CD4-positive, alpha-beta T cell treated with Interleukin-4 for 1 hour (primary cell): ENCODE measurements at regions not wholly inside any gene's neighbourhood (a gene's known extent, or its start where the extent isn't known, plus 50 kb on each side); places are given as distances from the start of the nearest gene placed in this dataset.

Experiments used
- DNase-seq, 2 donors: peaks; one replicate each; pipeline ENCODE4 v3.0.0-alpha.2; 2020 to 2022

DNA sequence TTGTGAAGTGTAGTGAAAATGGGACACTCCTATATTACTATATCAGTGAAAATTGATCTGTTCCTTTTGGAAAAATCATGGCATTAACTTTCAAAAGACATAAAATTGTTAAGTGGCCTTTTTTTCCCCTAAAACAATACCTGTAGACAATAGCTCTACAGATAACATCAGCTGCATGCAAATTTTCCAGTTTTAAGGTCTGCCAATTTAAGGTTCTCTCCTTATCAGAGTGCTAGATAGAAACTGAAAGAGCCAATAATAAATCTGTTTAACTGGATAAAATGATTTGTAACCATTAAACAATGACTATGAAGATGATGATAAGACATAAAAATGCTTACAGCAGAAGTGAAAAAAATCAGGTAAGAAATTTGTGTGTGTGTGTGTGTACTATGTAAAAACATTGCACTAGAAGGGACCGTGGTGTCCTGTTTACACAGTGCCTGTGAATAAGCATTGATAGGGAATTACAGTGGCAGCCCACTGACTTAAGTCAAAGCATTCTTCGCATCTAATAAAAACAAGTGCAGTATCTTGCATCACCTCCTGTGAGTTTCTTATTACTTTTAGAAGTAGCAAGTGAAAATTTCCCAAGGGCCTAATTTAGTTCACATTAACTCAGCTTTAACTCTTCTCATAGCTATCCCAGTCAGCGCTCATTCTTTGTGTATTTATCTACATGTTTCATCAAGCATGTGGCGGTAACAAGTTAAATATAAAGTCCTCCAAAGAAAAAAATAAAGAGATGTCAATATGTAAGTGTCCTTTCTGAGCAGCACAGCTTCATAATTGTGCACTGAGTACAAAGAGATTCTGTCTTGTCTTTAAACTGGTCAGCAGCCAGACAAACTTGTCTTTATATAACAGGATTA lies 261.9 kb downstream of the ARL4A start:
- DNase-seq, result no peak

DNA sequence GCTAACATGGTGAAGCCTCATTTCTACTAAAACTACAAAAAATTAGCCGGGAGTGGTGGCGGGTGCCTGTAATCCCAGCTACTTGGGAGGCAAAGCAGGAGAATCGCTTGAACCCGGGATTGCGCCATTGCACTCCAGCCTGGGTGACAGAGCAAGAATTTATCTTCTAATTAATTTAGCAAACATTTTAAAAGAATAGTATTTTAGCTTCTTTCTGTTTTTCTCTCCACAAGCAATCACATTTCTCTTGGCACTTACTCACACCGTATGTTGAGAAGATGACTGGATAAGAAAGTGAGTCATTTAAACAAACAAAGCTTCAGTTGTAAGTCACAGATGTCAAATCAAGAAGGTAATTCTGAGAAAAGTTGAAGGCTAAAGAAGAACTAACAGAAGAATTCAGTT lies 264.0 kb downstream of the ARL4A start:
- no peak for DNase-seq

DNA sequence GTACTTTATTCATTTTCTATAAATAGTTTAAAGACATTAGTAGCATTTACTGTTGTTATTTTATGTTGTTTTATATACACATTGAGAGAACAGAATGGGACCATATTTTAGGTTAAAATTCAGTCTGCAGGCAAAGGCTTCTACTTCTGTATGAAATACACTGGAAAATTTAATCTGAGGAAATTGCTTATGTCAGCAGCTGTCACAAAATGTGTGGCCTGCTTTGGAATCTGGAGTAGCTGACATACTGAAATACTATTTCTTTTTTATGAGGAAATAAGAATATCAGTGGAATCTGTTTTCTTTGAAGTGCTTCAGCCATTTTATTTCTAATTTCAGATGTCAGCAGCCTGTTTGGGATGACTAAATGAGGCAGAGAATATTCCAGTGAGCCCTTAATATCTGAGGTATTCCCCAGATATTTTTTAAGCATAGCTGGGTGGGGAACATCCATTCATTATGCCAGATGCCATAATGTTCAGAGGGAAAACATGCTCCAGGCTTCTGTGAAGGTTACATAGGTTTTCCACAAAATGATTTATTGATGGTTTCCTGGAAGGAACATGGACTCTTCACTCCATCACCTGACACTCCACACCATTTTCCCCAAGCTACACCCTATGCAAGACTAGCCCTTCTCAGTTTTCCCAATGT lies 267.1 kb downstream of the ARL4A start:
- DNase-seq, result no peak

DNA sequence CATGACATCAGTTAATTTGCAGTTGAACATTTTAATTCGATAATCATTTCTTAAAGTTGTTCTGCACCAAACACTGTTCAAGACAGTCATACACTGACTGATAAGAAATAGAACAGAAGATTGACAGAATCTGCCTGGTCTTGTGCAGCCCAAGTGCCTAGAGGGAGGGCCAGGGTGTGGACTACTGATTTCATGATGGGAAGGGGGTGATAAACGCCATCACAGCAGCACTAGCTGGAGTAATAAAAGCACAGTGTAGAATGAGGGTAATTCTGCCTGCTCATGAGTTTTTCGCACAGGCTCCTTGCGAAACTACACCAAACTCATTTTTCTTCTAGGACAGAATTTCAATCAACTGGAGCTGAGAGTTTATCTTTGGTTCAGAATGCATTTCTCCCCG lies 270.1 kb downstream of the ARL4A start:
- DNase-seq, result no peak

DNA sequence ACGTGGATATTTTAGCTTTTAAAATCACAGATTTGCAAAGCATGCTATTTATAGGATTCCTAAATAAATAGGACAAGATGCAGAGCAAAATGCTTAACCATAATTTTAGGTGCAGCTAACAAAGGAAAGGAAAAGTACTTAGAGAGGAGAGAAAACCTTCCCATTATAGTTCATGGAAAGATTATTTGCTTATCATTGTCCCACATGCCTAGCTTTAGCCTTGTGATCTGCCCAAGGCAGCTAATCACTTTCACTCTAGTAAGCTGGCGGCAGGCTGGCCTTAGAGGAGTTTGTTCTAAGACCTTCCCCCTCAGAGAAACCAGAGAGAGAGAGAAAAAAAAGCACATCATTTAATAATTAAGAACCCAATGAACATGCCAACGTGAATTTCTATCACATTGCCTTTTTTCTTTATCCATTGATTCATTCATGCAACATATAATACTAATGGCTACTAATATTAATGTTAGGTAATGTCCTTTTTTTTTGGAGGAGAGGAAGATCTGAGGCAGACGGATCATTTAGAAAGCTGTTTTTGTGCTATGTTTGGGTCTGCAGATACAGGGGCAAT lies 274.6 kb downstream of the ARL4A start:
- DNase-seq, result no peak

- no peak for DNase-seq
Measured at GRCh38 chr7:12963435-12963834, 276.0 kb downstream of the ARL4A start.

GRCh38 chr7:12964836-12965235 lies 277.4 kb downstream of the ARL4A start:
- DNase-seq, result no peak

GRCh38 chr7:12965767-12966166 lies 278.3 kb downstream of the ARL4A start:
- DNase-seq, result no peak

GRCh38 chr7:12967322-12967721 lies 279.9 kb downstream of the ARL4A start:
- DNase-seq, result no peak

GRCh38 chr7:12968836-12969422 lies 281.5 kb downstream of the ARL4A start:
- DNase-seq, result no peak

DNA sequence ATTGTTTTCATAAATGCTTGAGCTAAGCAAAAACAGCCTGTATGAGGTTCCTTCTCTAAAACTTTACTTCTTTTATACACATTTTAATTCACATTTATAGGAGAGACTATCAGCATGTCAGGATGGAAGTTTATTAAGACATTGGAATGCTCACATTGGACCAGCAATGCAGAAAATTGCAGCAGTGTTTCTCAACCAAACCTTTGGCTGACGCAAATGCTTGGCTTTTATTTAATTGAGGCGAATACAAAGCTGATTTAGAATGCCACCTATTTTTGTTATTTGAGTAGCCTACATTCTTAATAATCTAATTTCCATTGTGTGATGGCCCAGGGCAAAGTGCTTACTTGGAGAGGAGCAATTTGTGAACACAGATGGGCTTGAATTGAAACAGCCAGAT lies 283.2 kb downstream of the ARL4A start:
- no peak for DNase-seq

- DNase-seq, result no peak
Measured at GRCh38 chr7:12974451-12975166, 287.2 kb downstream of the ARL4A start.

DNA sequence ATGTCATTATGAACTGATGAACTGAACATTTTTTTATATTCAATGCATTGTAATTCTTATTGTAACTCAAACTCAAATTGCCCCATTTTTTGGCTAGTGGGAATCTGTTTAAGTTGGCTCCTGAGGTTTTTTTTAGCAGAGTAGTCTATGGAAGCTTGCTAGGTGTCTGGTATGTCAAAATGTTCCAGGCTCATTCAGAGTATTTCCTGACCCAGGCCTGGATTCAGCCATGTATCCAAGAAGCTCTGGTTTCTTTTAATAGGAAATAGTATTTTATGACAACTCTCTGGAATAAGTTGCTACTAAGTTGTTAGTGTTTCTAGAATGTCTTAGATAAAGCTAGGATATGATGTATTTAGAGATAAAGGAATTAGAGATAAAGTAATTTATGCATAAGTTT lies 288.0 kb downstream of the ARL4A start:
- DNase-seq, result no peak

DNA sequence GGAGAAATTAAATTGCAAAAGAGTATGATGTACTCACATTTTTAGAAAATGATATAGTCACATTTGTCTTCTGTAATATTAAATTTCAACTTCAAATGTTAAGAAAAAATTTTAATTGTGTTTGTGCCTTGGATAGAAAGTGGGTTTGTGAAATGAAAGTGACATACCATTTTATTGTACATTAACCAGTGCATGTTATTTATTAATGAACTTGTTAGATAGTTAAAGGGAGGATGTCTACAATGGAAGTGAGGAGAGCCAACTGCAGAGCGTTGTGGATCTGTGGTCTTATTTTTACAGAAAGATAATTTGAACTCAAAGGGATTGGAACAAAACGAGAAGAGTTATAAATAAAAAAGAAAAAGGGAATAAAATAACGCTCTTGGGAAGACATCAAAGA lies 291.7 kb downstream of the ARL4A start:
- no peak for DNase-seq

DNA sequence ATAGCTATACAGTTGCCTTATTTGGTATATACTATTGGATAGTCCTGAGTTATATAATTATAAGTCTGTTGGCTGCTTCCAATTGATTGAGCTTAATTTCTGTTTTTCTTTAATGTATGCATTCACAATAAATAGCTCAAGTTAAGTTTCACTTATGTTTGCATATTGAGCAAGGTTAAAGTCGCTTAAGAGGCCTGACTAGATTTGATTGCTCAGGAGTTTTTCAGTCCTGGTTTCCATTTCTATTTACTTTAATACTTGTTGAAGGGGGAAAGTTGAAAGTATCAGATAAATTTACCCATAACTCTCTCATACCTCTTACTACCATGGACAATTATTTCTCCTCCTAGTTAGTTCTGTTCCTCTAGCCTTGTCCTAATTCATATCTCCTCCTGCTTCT lies 294.7 kb downstream of the ARL4A start:
- no peak for DNase-seq

- DNase-seq, result no peak
Measured at GRCh38 chr7:12984117-12984516, 296.7 kb downstream of the ARL4A start.

DNA sequence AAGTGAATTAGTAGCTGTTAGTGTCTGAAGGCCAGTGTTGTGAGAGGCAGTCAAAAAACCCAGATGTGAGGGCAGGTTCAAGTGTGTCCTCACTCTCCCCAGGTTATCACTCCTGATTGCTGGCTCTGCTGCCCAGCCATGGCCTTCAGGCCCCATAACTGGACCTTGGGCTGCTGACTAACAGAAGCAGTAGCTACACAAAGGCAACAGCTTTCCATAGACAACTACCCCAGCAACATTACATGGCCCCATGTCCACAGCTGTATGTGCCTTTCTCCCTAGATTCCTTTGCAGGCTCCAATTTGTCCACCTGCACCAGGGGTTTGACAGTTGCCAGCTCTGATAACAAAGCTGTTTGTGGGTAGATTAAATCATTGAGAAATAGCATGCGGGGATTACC lies 297.8 kb downstream of the ARL4A start:
- DNase-seq, result no peak

GRCh38 chr7:12985752-12986151 lies 298.3 kb downstream of the ARL4A start:
- DNase-seq, result no peak

- DNase-seq, result no peak
Measured at GRCh38 chr7:12987238-12987637, 299.8 kb downstream of the ARL4A start.

GRCh38 chr7:12990440-12990839 lies 303.0 kb downstream of the ARL4A start:
- DNase-seq, result no peak

DNA sequence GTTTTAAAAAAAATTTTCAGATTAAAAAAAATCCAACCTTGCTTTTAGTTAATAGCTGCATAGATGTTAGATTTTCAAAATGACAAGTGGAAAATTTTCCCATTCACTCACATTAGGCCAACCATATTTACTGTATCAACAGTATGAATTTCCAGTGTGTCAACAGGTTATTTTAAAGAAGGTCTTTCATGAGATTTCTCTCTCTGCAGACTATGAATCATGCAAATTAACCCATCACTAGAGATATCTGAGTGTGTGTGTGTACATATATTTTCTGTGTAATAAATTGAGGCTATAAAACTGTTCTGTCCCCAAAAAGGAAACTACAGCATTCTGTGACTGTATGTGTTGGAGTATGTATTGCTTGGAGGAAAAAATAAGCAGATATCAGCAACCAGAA lies 305.6 kb downstream of the ARL4A start:
- DNase-seq, result no peak

- no peak for DNase-seq
Measured at GRCh38 chr7:12995912-12996469, 308.6 kb downstream of the ARL4A start.

DNA sequence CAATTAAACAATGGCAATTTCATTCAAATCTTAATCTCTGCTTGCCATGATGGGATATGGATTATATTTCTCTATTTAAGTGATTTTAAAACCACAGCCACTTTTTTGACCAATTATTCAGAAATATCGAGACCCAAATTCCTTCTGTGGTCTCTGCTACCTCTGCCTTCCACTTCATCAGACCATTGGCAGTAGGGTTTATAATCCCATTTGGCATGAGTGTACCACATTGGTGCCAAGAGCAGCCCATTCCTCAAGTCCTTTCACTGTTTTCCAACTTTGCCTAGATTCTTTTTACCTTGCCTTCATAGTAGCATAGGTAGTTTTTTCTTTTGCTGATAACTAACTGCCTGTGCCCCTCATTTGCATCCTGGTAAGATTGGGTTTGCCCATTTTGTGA lies 319.9 kb downstream of the ARL4A start:
- DNase-seq, result no peak
